GM23338 (cell line): ENCODE measurements at regions not wholly inside any gene's neighbourhood (a gene's known extent, or its start where the extent isn't known, plus 50 kb on each side); places are given as distances from the start of the nearest gene placed in this dataset.
A peak's percentile ranks its signal among the peaks of the same experiment; 100 is the strongest.

ENCODE experiments used
- ATAC-seq: fragments of 200-7000 bp; cut with Tn5 transposase; 3 replicates; pipeline ENCODE4 v1.9.1; 2020
- DNase-seq: peaks from one replicate; pipeline ENCODE4 v3.0.0-alpha.2; 2015; ENCODE audit warnings: low spot score
- H2AFZ ChIP-seq: fragments of 200-600 bp; sonication (generic); 2 replicates; pipeline ENCODE4 v1.8.0; 2016; ENCODE audit warnings: antibody characterized with exemption, mild to moderate bottlenecking, moderate library complexity
- H3F3A ChIP-seq: fragments of 200-600 bp; sonication (generic); replicated peaks from 2 replicates; pipeline ENCODE4 v1.8.0; 2017; ENCODE audit warnings: antibody characterized with exemption, mixed run types, low read depth
- H3K27ac ChIP-seq: fragments of 200-600 bp; sonication (generic); 2 replicates; pipeline ENCODE4 v1.6.1; 2016; ENCODE audit warnings: low read depth
- H3K27me3 ChIP-seq: fragments of 200-600 bp; sonication (generic); 2 replicates; pipeline ENCODE4 v1.8.0; 2016; ENCODE audit warnings: mild to moderate bottlenecking, mixed run types, moderate library complexity; ENCODE audit not compliant: insufficient read depth
- H3K36me3 ChIP-seq: fragments of 200-600 bp; sonication (generic); 2 replicates; pipeline ENCODE4 v1.8.0; 2016; ENCODE audit warnings: mild to moderate bottlenecking; ENCODE audit not compliant: insufficient read depth
- H3K4me1 ChIP-seq: fragments of 200-600 bp; sonication (generic); 2 replicates; pipeline ENCODE4 v1.8.0; 2016; ENCODE audit warnings: mild to moderate bottlenecking, moderate library complexity; ENCODE audit not compliant: insufficient read depth
- H3K4me2 ChIP-seq: fragments of 200-600 bp; sonication (generic); 2 replicates; pipeline ENCODE4 v1.7.1; 2017; ENCODE audit warnings: mixed run types
- H3K4me3 ChIP-seq: fragments of 200-600 bp; sonication (generic); 2 replicates; pipeline ENCODE4 v1.6.1; 2016; ENCODE audit warnings: mixed run types
- H3K79me2 ChIP-seq: fragments of 200-600 bp; sonication (generic); replicated peaks from 2 replicates; pipeline ENCODE4 v1.8.0; 2017; ENCODE audit warnings: mild to moderate bottlenecking; ENCODE audit not compliant: insufficient read depth
- H3K9me2 ChIP-seq: fragments of 200-600 bp; sonication (generic); 2 replicates; pipeline ENCODE4 v1.8.0; 2017; ENCODE audit not compliant: insufficient read depth
- H4K20me1 ChIP-seq: fragments of 200-600 bp; sonication (generic); replicated peaks from 2 replicates; pipeline ENCODE4 v1.8.0; 2017; ENCODE audit warnings: mild to moderate bottlenecking; ENCODE audit not compliant: insufficient read depth
- H3K27ac Mint-ChIP-seq: 2 replicates; pipeline ENCODE4 v1.8.0; 2020; ENCODE audit warnings: inconsistent platforms, mild to moderate bottlenecking, moderate library complexity, mixed read lengths
- H3K27me3 Mint-ChIP-seq: 3 replicates; pipeline ENCODE4 v1.8.0; 2022; ENCODE audit warnings: low read depth, mild to moderate bottlenecking, moderate library complexity, mixed read lengths, inconsistent platforms; ENCODE audit not compliant: insufficient read depth, poor library complexity
- H3K36me3 Mint-ChIP-seq: 3 replicates; pipeline ENCODE4 v1.8.0; 2021; ENCODE audit warnings: low read depth, mild to moderate bottlenecking, inconsistent platforms, moderate library complexity, mixed read lengths
- H3K4me1 Mint-ChIP-seq: 3 replicates; pipeline ENCODE4 v1.8.0; 2020; ENCODE audit warnings: mild to moderate bottlenecking, inconsistent platforms, mixed read lengths
- H3K4me3 Mint-ChIP-seq: 3 replicates; pipeline ENCODE4 v1.8.0; 2021; ENCODE audit warnings: moderate library complexity, mild to moderate bottlenecking, inconsistent platforms, mixed read lengths
- H3K9me3 Mint-ChIP-seq: 3 replicates; pipeline ENCODE4 v1.8.0; 2020; ENCODE audit warnings: moderate library complexity, mild to moderate bottlenecking, inconsistent platforms, mixed read lengths
- CREB1 ChIP-seq: fragments of 250-450 bp; sonication (Bioruptor Pico); IDR thresholded peaks from 2 replicates; pipeline ENCODE4 v1.5.0; 2020; ENCODE audit warnings: low read depth, mild to moderate bottlenecking, moderate library complexity
- EZH2 ChIP-seq: fragments of 200-600 bp; sonication (generic); IDR thresholded peaks from one replicate; pipeline ENCODE4 v1.8.0; 2017; ENCODE audit warnings: antibody characterized with exemption, mild to moderate bottlenecking, low read depth; ENCODE audit not compliant: unreplicated experiment
- EZH2phosphoT487 ChIP-seq: fragments of 200-600 bp; sonication (generic); IDR thresholded peaks from one replicate; pipeline ENCODE4 v1.8.1; 2018; ENCODE audit warnings: antibody characterized with exemption; ENCODE audit not compliant: unreplicated experiment
- JUNB ChIP-seq: IDR thresholded peaks from one replicate; pipeline ENCODE4 v1.6.1; 2016; ENCODE audit warnings: antibody characterized with exemption; ENCODE audit not compliant: unreplicated experiment
- NANOG ChIP-seq: IDR thresholded peaks from 2 replicates; pipeline ENCODE4 v1.6.1; 2016; ENCODE audit warnings: antibody characterized with exemption, borderline replicate concordance
- POLR2AphosphoS5 ChIP-seq: IDR thresholded peaks from 2 replicates; pipeline ENCODE4 v1.6.1; 2016; ENCODE audit warnings: antibody characterized with exemption, low read depth
- STAT1 ChIP-seq: IDR thresholded peaks from one replicate; pipeline ENCODE4 v1.6.1; 2016; ENCODE audit warnings: antibody characterized with exemption; ENCODE audit not compliant: unreplicated experiment
- ZNF114 ChIP-seq: fragments of 250-450 bp; sonication (Bioruptor Pico); IDR thresholded peaks from 2 replicates; pipeline ENCODE4 v1.5.0; 2020; ENCODE audit warnings: mild to moderate bottlenecking, moderate library complexity
- ZNF331 ChIP-seq: fragments of 250-450 bp; sonication (Bioruptor Pico); IDR thresholded peaks from 2 replicates; pipeline ENCODE4 v1.5.0; 2020; ENCODE audit warnings: low read depth, mild to moderate bottlenecking, moderate library complexity
- TF ChIP-seq, protein P1 (sequence below): IDR thresholded peaks from 2 replicates; pipeline ENCODE4 v1.6.1; 2016; ENCODE audit warnings: antibody characterized with exemption
- TF ChIP-seq, protein P2 (sequence below): fragments of 250-450 bp; sonication (Bioruptor Pico); IDR thresholded peaks from 2 replicates; pipeline ENCODE4 v1.5.0; 2020; ENCODE audit warnings: mild to moderate bottlenecking, moderate library complexity
- TF ChIP-seq, protein P3 (sequence below), 2 experiments: fragments of 200-600 bp in 1 of 2; sonication (generic) in 1 of 2; conservative IDR thresholded peaks; 2 replicates each; pipeline versions ENCODE4 v1.5.1 to v1.6.1; 2016 to 2017; ENCODE audit warnings: antibody characterized with exemption in 2 of 2, low read depth in 2 of 2, mild to moderate bottlenecking in 2 of 2, moderate library complexity in 1 of 2
- TF ChIP-seq, protein P4 (sequence below): IDR thresholded peaks from one replicate; pipeline ENCODE4 v1.6.1; 2018; ENCODE audit warnings: antibody characterized with exemption; ENCODE audit not compliant: unreplicated experiment

DNA sequence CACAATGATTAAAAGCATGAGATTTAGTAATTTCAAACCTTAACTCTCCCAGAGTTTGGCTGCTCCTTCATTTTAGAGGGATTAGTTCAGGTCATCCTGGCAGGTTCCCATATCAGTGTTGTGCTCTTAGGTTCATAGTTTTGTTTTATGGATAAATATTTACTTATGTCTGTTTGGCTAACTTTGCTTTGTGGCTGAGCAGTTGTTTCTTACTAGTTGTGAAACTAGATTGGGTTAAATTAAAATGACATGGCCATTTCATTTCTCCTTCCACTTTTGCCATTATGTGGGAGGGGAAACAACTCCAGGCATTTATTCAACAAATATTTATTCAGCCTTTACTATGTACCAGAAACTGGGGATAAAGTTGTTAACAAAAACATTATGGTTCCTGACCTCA, 158.8 kb downstream of the TMTC3 start:
- Mint-ChIP-seq H3K4me1 (peaks cover 3% of the 10 kb centered on the region; the same call in 2 of the 3 replicates), H3K27me3 (peaks cover 1% of the 10 kb centered on the region), H3K9me3 (no peaks in the 10 kb centered on the region), H3K36me3 (no peaks in the 10 kb centered on the region), H3K27ac (no peak overlapping the region), H3K4me3 (no peak overlapping the region)
- DNase-seq (no peak), ATAC-seq (no peak)
- H3K4me1 ChIP-seq, result no peaks in the 10 kb centered on the region
- TF ChIP-seq ZNF331 (CRISPR knock-in tag), result no peak
- TF ChIP-seq EZH2phosphoT487, result no peak
- TF ChIP-seq POLR2AphosphoS5, result no peak
- TF ChIP-seq, protein P1, sequence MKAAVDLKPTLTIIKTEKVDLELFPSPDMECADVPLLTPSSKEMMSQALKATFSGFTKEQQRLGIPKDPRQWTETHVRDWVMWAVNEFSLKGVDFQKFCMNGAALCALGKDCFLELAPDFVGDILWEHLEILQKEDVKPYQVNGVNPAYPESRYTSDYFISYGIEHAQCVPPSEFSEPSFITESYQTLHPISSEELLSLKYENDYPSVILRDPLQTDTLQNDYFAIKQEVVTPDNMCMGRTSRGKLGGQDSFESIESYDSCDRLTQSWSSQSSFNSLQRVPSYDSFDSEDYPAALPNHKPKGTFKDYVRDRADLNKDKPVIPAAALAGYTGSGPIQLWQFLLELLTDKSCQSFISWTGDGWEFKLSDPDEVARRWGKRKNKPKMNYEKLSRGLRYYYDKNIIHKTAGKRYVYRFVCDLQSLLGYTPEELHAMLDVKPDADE, result no peak
- no peak for TF ChIP-seq NANOG
- TF ChIP-seq STAT1, result no peak
- TF ChIP-seq ZNF114 (CRISPR knock-in tag), result no peak
- TF ChIP-seq EZH2, result no peak
- no peak for TF ChIP-seq CREB1 (CRISPR knock-in tag)
- TF ChIP-seq, protein P2, sequence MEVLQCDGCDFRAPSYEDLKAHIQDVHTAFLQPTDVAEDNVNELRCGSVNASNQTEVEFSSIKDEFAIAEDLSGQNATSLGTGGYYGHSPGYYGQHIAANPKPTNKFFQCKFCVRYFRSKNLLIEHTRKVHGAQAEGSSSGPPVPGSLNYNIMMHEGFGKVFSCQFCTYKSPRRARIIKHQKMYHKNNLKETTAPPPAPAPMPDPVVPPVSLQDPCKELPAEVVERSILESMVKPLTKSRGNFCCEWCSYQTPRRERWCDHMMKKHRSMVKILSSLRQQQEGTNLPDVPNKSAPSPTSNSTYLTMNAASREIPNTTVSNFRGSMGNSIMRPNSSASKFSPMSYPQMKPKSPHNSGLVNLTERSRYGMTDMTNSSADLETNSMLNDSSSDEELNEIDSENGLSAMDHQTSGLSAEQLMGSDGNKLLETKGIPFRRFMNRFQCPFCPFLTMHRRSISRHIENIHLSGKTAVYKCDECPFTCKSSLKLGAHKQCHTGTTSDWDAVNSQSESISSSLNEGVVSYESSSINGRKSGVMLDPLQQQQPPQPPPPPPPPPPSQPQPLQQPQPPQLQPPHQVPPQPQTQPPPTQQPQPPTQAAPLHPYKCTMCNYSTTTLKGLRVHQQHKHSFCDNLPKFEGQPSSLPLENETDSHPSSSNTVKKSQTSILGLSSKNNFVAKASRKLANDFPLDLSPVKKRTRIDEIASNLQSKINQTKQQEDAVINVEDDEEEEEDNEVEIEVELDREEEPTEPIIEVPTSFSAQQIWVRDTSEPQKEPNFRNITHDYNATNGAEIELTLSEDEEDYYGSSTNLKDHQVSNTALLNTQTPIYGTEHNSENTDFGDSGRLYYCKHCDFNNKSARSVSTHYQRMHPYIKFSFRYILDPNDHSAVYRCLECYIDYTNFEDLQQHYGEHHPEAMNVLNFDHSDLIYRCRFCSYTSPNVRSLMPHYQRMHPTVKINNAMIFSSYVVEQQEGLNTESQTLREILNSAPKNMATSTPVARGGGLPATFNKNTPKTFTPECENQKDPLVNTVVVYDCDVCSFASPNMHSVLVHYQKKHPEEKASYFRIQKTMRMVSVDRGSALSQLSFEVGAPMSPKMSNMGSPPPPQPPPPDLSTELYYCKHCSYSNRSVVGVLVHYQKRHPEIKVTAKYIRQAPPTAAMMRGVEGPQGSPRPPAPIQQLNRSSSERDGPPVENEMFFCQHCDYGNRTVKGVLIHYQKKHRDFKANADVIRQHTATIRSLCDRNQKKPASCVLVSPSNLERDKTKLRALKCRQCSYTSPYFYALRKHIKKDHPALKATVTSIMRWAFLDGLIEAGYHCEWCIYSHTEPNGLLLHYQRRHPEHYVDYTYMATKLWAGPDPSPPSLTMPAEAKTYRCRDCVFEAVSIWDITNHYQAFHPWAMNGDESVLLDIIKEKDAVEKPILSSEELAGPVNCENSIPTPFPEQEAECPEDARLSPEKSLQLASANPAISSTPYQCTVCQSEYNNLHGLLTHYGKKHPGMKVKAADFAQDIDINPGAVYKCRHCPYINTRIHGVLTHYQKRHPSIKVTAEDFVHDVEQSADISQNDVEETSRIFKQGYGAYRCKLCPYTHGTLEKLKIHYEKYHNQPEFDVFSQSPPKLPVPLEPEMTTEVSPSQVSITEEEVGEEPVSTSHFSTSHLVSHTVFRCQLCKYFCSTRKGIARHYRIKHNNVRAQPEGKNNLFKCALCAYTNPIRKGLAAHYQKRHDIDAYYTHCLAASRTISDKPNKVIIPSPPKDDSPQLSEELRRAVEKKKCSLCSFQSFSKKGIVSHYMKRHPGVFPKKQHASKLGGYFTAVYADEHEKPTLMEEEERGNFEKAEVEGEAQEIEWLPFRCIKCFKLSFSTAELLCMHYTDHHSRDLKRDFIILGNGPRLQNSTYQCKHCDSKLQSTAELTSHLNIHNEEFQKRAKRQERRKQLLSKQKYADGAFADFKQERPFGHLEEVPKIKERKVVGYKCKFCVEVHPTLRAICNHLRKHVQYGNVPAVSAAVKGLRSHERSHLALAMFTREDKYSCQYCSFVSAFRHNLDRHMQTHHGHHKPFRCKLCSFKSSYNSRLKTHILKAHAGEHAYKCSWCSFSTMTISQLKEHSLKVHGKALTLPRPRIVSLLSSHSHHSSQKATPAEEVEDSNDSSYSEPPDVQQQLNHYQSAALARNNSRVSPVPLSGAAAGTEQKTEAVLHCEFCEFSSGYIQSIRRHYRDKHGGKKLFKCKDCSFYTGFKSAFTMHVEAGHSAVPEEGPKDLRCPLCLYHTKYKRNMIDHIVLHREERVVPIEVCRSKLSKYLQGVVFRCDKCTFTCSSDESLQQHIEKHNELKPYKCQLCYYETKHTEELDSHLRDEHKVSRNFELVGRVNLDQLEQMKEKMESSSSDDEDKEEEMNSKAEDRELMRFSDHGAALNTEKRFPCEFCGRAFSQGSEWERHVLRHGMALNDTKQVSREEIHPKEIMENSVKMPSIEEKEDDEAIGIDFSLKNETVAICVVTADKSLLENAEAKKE (CRISPR knock-in tag), result no peak
- TF ChIP-seq, protein P3, sequence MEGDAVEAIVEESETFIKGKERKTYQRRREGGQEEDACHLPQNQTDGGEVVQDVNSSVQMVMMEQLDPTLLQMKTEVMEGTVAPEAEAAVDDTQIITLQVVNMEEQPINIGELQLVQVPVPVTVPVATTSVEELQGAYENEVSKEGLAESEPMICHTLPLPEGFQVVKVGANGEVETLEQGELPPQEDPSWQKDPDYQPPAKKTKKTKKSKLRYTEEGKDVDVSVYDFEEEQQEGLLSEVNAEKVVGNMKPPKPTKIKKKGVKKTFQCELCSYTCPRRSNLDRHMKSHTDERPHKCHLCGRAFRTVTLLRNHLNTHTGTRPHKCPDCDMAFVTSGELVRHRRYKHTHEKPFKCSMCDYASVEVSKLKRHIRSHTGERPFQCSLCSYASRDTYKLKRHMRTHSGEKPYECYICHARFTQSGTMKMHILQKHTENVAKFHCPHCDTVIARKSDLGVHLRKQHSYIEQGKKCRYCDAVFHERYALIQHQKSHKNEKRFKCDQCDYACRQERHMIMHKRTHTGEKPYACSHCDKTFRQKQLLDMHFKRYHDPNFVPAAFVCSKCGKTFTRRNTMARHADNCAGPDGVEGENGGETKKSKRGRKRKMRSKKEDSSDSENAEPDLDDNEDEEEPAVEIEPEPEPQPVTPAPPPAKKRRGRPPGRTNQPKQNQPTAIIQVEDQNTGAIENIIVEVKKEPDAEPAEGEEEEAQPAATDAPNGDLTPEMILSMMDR (conservative IDR thresholded peaks at IDR 0.05; ENCODE audit: low read depth in 2 of 2), result no peak
- TF ChIP-seq JUNB, result no peak
- TF ChIP-seq, protein P4, sequence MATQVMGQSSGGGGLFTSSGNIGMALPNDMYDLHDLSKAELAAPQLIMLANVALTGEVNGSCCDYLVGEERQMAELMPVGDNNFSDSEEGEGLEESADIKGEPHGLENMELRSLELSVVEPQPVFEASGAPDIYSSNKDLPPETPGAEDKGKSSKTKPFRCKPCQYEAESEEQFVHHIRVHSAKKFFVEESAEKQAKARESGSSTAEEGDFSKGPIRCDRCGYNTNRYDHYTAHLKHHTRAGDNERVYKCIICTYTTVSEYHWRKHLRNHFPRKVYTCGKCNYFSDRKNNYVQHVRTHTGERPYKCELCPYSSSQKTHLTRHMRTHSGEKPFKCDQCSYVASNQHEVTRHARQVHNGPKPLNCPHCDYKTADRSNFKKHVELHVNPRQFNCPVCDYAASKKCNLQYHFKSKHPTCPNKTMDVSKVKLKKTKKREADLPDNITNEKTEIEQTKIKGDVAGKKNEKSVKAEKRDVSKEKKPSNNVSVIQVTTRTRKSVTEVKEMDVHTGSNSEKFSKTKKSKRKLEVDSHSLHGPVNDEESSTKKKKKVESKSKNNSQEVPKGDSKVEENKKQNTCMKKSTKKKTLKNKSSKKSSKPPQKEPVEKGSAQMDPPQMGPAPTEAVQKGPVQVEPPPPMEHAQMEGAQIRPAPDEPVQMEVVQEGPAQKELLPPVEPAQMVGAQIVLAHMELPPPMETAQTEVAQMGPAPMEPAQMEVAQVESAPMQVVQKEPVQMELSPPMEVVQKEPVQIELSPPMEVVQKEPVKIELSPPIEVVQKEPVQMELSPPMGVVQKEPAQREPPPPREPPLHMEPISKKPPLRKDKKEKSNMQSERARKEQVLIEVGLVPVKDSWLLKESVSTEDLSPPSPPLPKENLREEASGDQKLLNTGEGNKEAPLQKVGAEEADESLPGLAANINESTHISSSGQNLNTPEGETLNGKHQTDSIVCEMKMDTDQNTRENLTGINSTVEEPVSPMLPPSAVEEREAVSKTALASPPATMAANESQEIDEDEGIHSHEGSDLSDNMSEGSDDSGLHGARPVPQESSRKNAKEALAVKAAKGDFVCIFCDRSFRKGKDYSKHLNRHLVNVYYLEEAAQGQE, result no peak
- no peaks in the 10 kb centered on the region for H3K79me2 ChIP-seq
- no peaks in the 10 kb centered on the region for H3F3A ChIP-seq
- H4K20me1 ChIP-seq, result no peaks in the 10 kb centered on the region
- no peak overlapping the region for H3K27ac ChIP-seq
- peak overlapping the region; percentile 29; the same call in 1 of the 2 replicates for H2AFZ ChIP-seq
- H3K4me2 ChIP-seq, result no peak overlapping the region
- peaks cover 12% of the 10 kb centered on the region for H3K9me2 ChIP-seq
- no peak overlapping the region for H3K4me3 ChIP-seq
- H3K27me3 ChIP-seq, result no peaks in the 10 kb centered on the region
- no peaks in the 10 kb centered on the region for H3K36me3 ChIP-seq
